Immature natural killer cell (primary cell): ENCODE measurements at regions not wholly inside any gene's neighbourhood (a gene's known extent, or its start where the extent isn't known, plus 50 kb on each side); places are given as distances from the start of the nearest gene placed in this dataset.

Source experiments
- DNase-seq, 3 donors: peaks; one replicate each; pipeline ENCODE4 v3.0.0; 2022; ENCODE audit warnings: mixed read lengths in 1 of 3
- H3K27ac Mint-ChIP-seq, 6 donors: one replicate each; pipeline ENCODE4 v1.8.0; 2020; ENCODE audit warnings: mixed read lengths in 6 of 6, mild to moderate bottlenecking in 5 of 6, inconsistent platforms in 4 of 6, moderate library complexity in 3 of 6
- H3K27me3 Mint-ChIP-seq, 3 donors: one replicate each; pipeline ENCODE4 v1.8.0; 2020 to 2021; ENCODE audit warnings: low read depth in 3 of 3, mild to moderate bottlenecking in 3 of 3, mixed read lengths in 3 of 3, moderate library complexity in 3 of 3, inconsistent platforms in 1 of 3
- H3K36me3 Mint-ChIP-seq, 3 donors: one replicate each; pipeline ENCODE4 v1.8.0; 2020; ENCODE audit warnings: mixed read lengths in 3 of 3, inconsistent platforms in 2 of 3, mild to moderate bottlenecking in 2 of 3
- H3K4me1 Mint-ChIP-seq, 2 donors: one replicate each; pipeline ENCODE4 v1.8.0; 2020; ENCODE audit warnings: inconsistent platforms in 2 of 2, mild to moderate bottlenecking in 2 of 2, mixed read lengths in 2 of 2, moderate library complexity in 1 of 2
- H3K4me3 Mint-ChIP-seq, 5 donors: one replicate each; pipeline ENCODE4 v1.8.0; 2020; ENCODE audit warnings: mild to moderate bottlenecking in 5 of 5, mixed read lengths in 5 of 5, inconsistent platforms in 3 of 5, moderate library complexity in 3 of 5
- H3K9me3 Mint-ChIP-seq, 6 donors: one replicate each; pipeline ENCODE4 v1.8.0; 2020; ENCODE audit warnings: mild to moderate bottlenecking in 6 of 6, mixed read lengths in 6 of 6, inconsistent platforms in 4 of 6, moderate library complexity in 3 of 6

GRCh38 chr2:206845877-206846276 is 80.5 kb downstream of the FASTKD2 start:
- no peak overlapping the region for H3K4me3 Mint-ChIP-seq
- peaks cover 0 to 3% (median 0%) of the 10 kb centered on the region in 3 donors for H3K27me3 Mint-ChIP-seq
- no peak overlapping the region for H3K27ac Mint-ChIP-seq
- no peaks in the 10 kb centered on the region for H3K9me3 Mint-ChIP-seq
- H3K36me3 Mint-ChIP-seq: no peaks in the 10 kb centered on the region
- DNase-seq: no peak
- no peaks in the 10 kb centered on the region for H3K4me1 Mint-ChIP-seq

GRCh38 chr2:206846331-206846730 is 80.9 kb downstream of the FASTKD2 start:
- no peaks in the 10 kb centered on the region for H3K4me1 Mint-ChIP-seq
- no peak for DNase-seq
- H3K27me3 Mint-ChIP-seq: peaks cover 0 to 3% (median 0%) of the 10 kb centered on the region in 3 donors
- H3K27ac Mint-ChIP-seq: no peak overlapping the region
- no peaks in the 10 kb centered on the region for H3K9me3 Mint-ChIP-seq
- H3K4me3 Mint-ChIP-seq: no peak overlapping the region
- H3K36me3 Mint-ChIP-seq: no peaks in the 10 kb centered on the region

GRCh38 chr2:206846981-206847834 is 81.8 kb downstream of the FASTKD2 start:
- no peaks in the 10 kb centered on the region for H3K9me3 Mint-ChIP-seq
- H3K27ac Mint-ChIP-seq: no peak overlapping the region
- peaks cover 0 to 3% (median 0%) of the 10 kb centered on the region in 3 donors for H3K27me3 Mint-ChIP-seq
- no peaks in the 10 kb centered on the region for H3K36me3 Mint-ChIP-seq
- DNase-seq: no peak
- H3K4me3 Mint-ChIP-seq: no peak overlapping the region
- no peaks in the 10 kb centered on the region for H3K4me1 Mint-ChIP-seq

GRCh38 chr2:206850369-206850768 is 85.0 kb downstream of the FASTKD2 start:
- H3K4me3 Mint-ChIP-seq: no peak overlapping the region
- no peak for DNase-seq
- no peaks in the 10 kb centered on the region for H3K4me1 Mint-ChIP-seq
- H3K27ac Mint-ChIP-seq: no peak overlapping the region
- no peaks in the 10 kb centered on the region for H3K36me3 Mint-ChIP-seq
- peaks cover 0 to 1% (median 0%) of the 10 kb centered on the region in 3 donors for H3K27me3 Mint-ChIP-seq
- H3K9me3 Mint-ChIP-seq: no peaks in the 10 kb centered on the region

GRCh38 chr2:206851521-206851920 is 86.1 kb downstream of the FASTKD2 start:
- no peak overlapping the region for H3K4me3 Mint-ChIP-seq
- no peaks in the 10 kb centered on the region for H3K9me3 Mint-ChIP-seq
- H3K27me3 Mint-ChIP-seq: peaks cover 0 to 1% (median 0%) of the 10 kb centered on the region in 3 donors
- no peak overlapping the region for H3K27ac Mint-ChIP-seq
- no peaks in the 10 kb centered on the region for H3K36me3 Mint-ChIP-seq
- no peak for DNase-seq
- no peaks in the 10 kb centered on the region for H3K4me1 Mint-ChIP-seq

- H3K27ac Mint-ChIP-seq: no peak overlapping the region
- peaks cover 8 to 9% of the 10 kb centered on the region in 2 donors for H3K4me1 Mint-ChIP-seq
- no peaks in the 10 kb centered on the region for H3K9me3 Mint-ChIP-seq
- no peaks in the 10 kb centered on the region for H3K36me3 Mint-ChIP-seq
- peaks cover 0 to 1% (median 0%) of the 10 kb centered on the region in 3 donors for H3K27me3 Mint-ChIP-seq
- DNase-seq: no peak
- H3K4me3 Mint-ChIP-seq: no peak overlapping the region
Observed at GRCh38 chr2:206853915-206854314, 85.4 kb upstream of the CPO start.

- Mint-ChIP-seq H3K4me3 (no peak overlapping the region), H3K27me3 (peaks cover 0 to 1% (median 0%) of the 10 kb centered on the region in 3 donors), H3K36me3 (no peaks in the 10 kb centered on the region), H3K9me3 (no peaks in the 10 kb centered on the region), H3K4me1 (peaks cover 20 to 22% of the 10 kb centered on the region in 2 donors), H3K27ac (no peak overlapping the region)
- DNase-seq: no peak
Observed at GRCh38 chr2:206855585-206856433, 83.5 kb upstream of the CPO start.

- Mint-ChIP-seq H3K36me3 (no peaks in the 10 kb centered on the region), H3K4me1 (peaks cover 20 to 22% of the 10 kb centered on the region in 2 donors), H3K27me3 (peaks cover 0 to 4% (median 0%) of the 10 kb centered on the region in 3 donors), H3K9me3 (no peaks in the 10 kb centered on the region), H3K27ac (no peak overlapping the region), H3K4me3 (no peak overlapping the region)
- no peak for DNase-seq
Observed at GRCh38 chr2:206856513-206856912, 82.8 kb upstream of the CPO start.

GRCh38 chr2:206858687-206859329 is 80.5 kb upstream of the CPO start:
- H3K4me1 Mint-ChIP-seq: peaks cover 20 to 22% of the 10 kb centered on the region in 2 donors
- H3K27me3 Mint-ChIP-seq: peaks cover 2 to 4% (median 3%) of the 10 kb centered on the region in 3 donors
- no peaks in the 10 kb centered on the region for H3K9me3 Mint-ChIP-seq
- H3K4me3 Mint-ChIP-seq: peak overlapping the region; percentile 51 to 85 (median 73)
- H3K27ac Mint-ChIP-seq: peak overlapping the region; percentile 26 to 85 (median 75)
- DNase-seq: no peak
- no peaks in the 10 kb centered on the region for H3K36me3 Mint-ChIP-seq

- Mint-ChIP-seq H3K27ac (peak overlapping the region; percentile 26 to 85 (median 75)), H3K36me3 (no peaks in the 10 kb centered on the region), H3K9me3 (no peaks in the 10 kb centered on the region), H3K4me3 (peak overlapping the region; percentile 51 to 85 (median 73)), H3K4me1 (peaks cover 20 to 22% of the 10 kb centered on the region in 2 donors), H3K27me3 (peaks cover 2 to 4% (median 3%) of the 10 kb centered on the region in 3 donors)
- DNase-seq: peak; percentile 0 to 17 (median 6)
Observed at GRCh38 chr2:206859330-206859739, 80.0 kb upstream of the CPO start.

- Mint-ChIP-seq H3K4me1 (peaks cover 18 to 21% of the 10 kb centered on the region in 2 donors), H3K9me3 (no peaks in the 10 kb centered on the region), H3K4me3 (no peak overlapping the region), H3K27me3 (peaks cover 2 to 3% (median 3%) of the 10 kb centered on the region in 3 donors), H3K27ac (no peak overlapping the region), H3K36me3 (no peaks in the 10 kb centered on the region)
- DNase-seq: no peak
Observed at GRCh38 chr2:206863196-206863595, 76.1 kb upstream of the CPO start.

- Mint-ChIP-seq H3K4me1 (peaks cover 13 to 16% of the 10 kb centered on the region in 2 donors), H3K27ac (no peak overlapping the region), H3K27me3 (peaks cover 2 to 3% (median 3%) of the 10 kb centered on the region in 3 donors), H3K9me3 (no peaks in the 10 kb centered on the region), H3K4me3 (no peak overlapping the region), H3K36me3 (no peaks in the 10 kb centered on the region)
- DNase-seq: no peak
Observed at GRCh38 chr2:206863716-206864115, 75.6 kb upstream of the CPO start.

- Mint-ChIP-seq H3K4me3 (no peak overlapping the region), H3K27me3 (peaks cover 0 to under 1% (median 0%) of the 10 kb centered on the region in 3 donors), H3K36me3 (peaks cover 0 to 3% (median 0%) of the 10 kb centered on the region in 3 donors), H3K4me1 (no peaks in the 10 kb centered on the region), H3K9me3 (no peaks in the 10 kb centered on the region), H3K27ac (no peak overlapping the region)
- no peak for DNase-seq
Observed at GRCh38 chr2:206867006-206867405, 72.3 kb upstream of the CPO start.
